Kidney epithelial cell (primary cell): ENCODE measurements at regions not wholly inside any gene's neighbourhood (a gene's known extent, or its start where the extent isn't known, plus 50 kb on each side); places are given as distances from the start of the nearest gene placed in this dataset.

Source experiments
- DNase-seq: peaks from one replicate; pipeline ENCODE4 v3.0.0-alpha.2; 2010; ENCODE audit warnings: low read depth
- H3K27me3 ChIP-seq: 2 replicates; pipeline ENCODE4 v1.6.0; 2011; ENCODE audit warnings: low read length; ENCODE audit not compliant: control insufficient read depth, insufficient read depth
- H3K36me3 ChIP-seq: 2 replicates; pipeline ENCODE4 v1.5.1; 2011; ENCODE audit warnings: low read length; ENCODE audit not compliant: control insufficient read depth, insufficient read depth
- H3K4me3 ChIP-seq: 2 replicates; pipeline ENCODE4 v1.5.1; 2011; ENCODE audit warnings: low read depth, mild to moderate bottlenecking, control low read depth, low read length
- TF ChIP-seq, protein P1 (sequence below): IDR thresholded peaks from 2 replicates; pipeline ENCODE4 v1.5.1; 2011; ENCODE audit warnings: mild to moderate bottlenecking, moderate library complexity, low read length, control low read depth, inconsistent platforms; ENCODE audit not compliant: insufficient read depth, poor library complexity, severe bottlenecking

DNA sequence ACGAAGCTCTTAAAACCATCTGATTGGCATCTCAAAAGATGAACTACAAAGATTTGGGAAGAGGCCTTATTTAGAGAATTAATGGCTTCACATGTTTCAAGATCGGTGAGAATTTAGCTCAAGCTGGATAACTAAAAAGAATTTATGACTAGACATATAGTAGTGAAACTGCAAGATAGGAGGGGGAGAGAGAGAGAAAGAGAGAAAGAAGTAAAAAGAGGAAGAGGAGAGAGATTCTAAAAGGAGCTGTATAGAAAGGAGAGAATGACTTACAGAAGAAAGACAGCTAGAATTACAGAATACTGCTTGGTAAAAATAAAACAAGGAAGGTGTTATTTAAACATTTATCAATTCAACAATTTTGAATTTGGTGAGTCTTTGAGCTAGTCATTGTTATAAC is 592.3 kb downstream of the SH2D4B start:
- H3K27me3 ChIP-seq, result no peaks in the 10 kb centered on the region
- TF ChIP-seq, protein P1, sequence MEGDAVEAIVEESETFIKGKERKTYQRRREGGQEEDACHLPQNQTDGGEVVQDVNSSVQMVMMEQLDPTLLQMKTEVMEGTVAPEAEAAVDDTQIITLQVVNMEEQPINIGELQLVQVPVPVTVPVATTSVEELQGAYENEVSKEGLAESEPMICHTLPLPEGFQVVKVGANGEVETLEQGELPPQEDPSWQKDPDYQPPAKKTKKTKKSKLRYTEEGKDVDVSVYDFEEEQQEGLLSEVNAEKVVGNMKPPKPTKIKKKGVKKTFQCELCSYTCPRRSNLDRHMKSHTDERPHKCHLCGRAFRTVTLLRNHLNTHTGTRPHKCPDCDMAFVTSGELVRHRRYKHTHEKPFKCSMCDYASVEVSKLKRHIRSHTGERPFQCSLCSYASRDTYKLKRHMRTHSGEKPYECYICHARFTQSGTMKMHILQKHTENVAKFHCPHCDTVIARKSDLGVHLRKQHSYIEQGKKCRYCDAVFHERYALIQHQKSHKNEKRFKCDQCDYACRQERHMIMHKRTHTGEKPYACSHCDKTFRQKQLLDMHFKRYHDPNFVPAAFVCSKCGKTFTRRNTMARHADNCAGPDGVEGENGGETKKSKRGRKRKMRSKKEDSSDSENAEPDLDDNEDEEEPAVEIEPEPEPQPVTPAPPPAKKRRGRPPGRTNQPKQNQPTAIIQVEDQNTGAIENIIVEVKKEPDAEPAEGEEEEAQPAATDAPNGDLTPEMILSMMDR, result no peak
- no peak overlapping the region for H3K4me3 ChIP-seq
- no peaks in the 10 kb centered on the region for H3K36me3 ChIP-seq
- no peak for DNase-seq

DNA sequence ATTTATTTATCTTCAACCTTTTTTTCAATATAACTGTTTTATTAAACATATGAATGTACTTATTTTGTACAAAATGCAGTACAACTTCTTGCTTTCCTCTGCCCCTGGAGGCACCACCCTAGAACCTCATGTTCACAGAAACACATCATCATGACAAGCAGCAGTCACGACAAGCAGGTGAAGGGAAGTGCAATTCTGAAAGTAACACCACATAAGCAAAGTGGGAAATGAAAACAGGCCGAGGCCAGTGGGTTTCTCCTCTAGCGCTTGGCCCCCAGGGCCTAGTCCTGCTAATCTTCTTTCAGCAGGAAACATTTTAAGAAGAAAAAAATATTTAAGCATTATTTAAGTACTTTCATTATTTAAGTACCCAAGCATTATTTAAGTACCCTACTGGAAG is 598.1 kb downstream of the SH2D4B start:
- TF ChIP-seq, protein P1, result no peak
- H3K36me3 ChIP-seq, result no peaks in the 10 kb centered on the region
- no peak for DNase-seq

DNA sequence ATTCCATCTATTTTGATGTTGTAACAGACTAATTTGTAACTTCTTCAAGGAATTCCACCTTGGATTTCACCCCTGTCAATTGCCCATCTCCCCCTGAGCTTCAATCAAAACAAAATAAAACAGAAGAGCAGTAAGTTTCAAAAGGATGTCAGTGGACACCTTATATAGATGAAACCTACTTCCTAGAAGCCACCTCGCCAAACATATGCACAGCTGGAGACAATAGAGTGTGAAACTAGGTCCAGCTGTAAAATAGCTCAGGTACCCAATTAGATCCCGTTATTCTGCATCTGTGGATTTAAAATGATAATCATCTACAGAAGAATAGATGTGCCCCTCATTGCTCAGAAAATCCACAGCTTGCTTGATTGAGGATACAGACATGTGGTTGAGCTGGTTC is 598.6 kb downstream of the SH2D4B start:
- no peaks in the 10 kb centered on the region for H3K36me3 ChIP-seq
- DNase-seq, result no peak
- no peak overlapping the region for H3K4me3 ChIP-seq
- H3K27me3 ChIP-seq, result no peaks in the 10 kb centered on the region
- TF ChIP-seq, protein P1, result no peak

More for the DNA sequence above, 598.1 kb downstream of the SH2D4B start:
- Histone ChIP-seq H3K27me3 (no peaks in the 10 kb centered on the region), H3K4me3 (no peak overlapping the region)

DNA sequence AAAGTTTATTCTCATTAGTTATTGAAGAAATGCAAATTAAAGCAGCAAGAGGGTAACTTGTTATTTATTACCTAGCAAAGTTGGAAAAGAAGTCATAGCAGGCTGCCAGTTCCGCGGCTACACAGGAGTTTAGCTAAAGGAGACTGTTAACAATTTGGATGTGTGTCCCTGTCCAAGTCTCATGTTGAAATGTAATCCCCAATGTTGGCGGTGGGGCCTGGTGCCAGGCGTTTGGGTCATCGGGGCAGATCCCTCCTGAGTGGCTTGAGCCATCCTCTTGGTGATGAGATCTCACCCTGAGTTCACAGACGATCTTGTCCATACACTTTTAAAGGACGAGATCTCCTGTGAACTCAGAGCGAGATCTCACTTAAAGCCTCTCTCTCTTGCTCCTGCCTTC is 608.3 kb downstream of the SH2D4B start:
- no peak for DNase-seq
- H3K36me3 ChIP-seq, result no peaks in the 10 kb centered on the region
- TF ChIP-seq, protein P1, result no peak
- H3K4me3 ChIP-seq, result no peak overlapping the region
- no peaks in the 10 kb centered on the region for H3K27me3 ChIP-seq

DNA sequence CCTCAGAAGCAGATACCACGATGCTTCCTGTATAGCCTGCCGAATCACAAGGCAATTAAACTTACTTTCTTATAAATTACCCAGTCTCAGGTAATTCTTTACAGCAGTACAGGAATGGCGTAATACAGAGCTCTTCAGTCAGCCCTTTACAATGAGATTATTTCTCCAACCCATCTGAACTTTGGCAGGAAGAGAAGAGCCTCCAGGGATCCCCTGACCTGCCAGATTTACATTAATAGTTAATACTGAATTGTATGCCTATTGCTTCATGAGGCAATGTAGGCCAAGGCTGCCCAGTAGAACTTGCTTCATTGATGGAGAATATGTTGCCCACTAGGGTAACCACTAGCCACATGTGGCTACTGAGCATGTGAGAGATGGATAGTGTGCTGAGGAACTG is 608.7 kb downstream of the SH2D4B start:
- TF ChIP-seq, protein P1, result no peak
- no peak for DNase-seq
- no peak overlapping the region for H3K4me3 ChIP-seq
- H3K36me3 ChIP-seq, result no peaks in the 10 kb centered on the region
- H3K27me3 ChIP-seq, result no peaks in the 10 kb centered on the region

DNA sequence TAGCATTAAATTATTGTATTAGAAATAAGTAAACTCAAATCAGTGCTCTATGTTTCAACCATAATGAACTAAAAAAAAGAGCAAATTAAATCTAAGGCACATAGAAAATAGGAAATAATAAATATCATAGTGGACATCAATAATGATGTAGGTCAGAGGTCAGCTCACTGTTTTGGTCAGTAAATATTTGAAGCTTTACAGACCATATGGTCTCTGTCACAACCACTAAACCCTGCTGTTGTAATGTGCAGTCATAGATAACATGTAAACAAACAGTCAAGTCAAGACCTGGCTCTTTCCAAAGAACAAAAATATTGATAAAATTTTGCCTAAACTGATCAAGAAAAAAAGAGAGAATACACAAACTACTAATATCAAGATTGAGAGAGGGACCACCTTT is 615.0 kb downstream of the SH2D4B start:
- Histone ChIP-seq H3K4me3 (no peak overlapping the region), H3K27me3 (no peaks in the 10 kb centered on the region), H3K36me3 (no peaks in the 10 kb centered on the region)
- DNase-seq, result no peak
- TF ChIP-seq, protein P1, result no peak
